Heart left ventricle (tissue), 16 donors: ENCODE measurements at regions not wholly inside any gene's neighbourhood (a gene's known extent, or its start where the extent isn't known, plus 50 kb on each side); places are given as distances from the start of the nearest gene placed in this dataset.

ENCODE experiments used
- ATAC-seq, 4 donors: fragments of 200-7000 bp; cut with Tn5 transposase; one replicate each; pipeline ENCODE4 v1.9.1; 2020 to 2022; ENCODE audit warnings: moderate library complexity in 4 of 4, mild to moderate bottlenecking in 3 of 4, moderate number of reproducible peaks in 1 of 4
- DNase-seq, 5 donors: peaks; one replicate each; pipeline ENCODE4 v3.0.0-alpha.2; 2020
- H3K27ac ChIP-seq, 12 donors: fragments of 200-600 bp; sonication (generic) in 4 of 12; one replicate each; pipeline versions ENCODE4 v1.5.0 to v1.8.0; 2016 to 2022; ENCODE audit warnings: mild to moderate bottlenecking in 2 of 12
- H3K27me3 ChIP-seq, 9 donors: fragments of 200-600 bp; sonication (generic) in 2 of 9; one replicate each; pipeline versions ENCODE4 v1.5.1 to v1.8.0; 2016 to 2022; ENCODE audit warnings: mild to moderate bottlenecking in 3 of 9
- H3K36me3 ChIP-seq, 9 donors: fragments of 200-600 bp; sonication (generic) in 2 of 9; one replicate each; pipeline versions ENCODE4 v1.5.0 to v1.8.0; 2018 to 2022; ENCODE audit warnings: mild to moderate bottlenecking in 2 of 9
- H3K4me1 ChIP-seq, 12 donors: fragments of 200-600 bp; sonication (generic) in 4 of 12; one replicate each; pipeline versions ENCODE4 v1.5.0 to v1.8.0; 2016 to 2022; ENCODE audit warnings: mild to moderate bottlenecking in 3 of 12
- H3K4me3 ChIP-seq, 12 donors: fragments of 200-600 bp; sonication (generic) in 4 of 12; one replicate each; pipeline versions ENCODE4 v1.5.0 to v1.8.0; 2017 to 2022; ENCODE audit warnings: mild to moderate bottlenecking in 9 of 12, moderate library complexity in 4 of 12
- H3K9me3 ChIP-seq, 12 donors: fragments of 200-600 bp; sonication (generic) in 4 of 12; one replicate each; pipeline versions ENCODE4 v1.5.0 to v1.8.0; 2016 to 2022; ENCODE audit warnings: mild to moderate bottlenecking in 1 of 12
- CTCF ChIP-seq, 12 donors: fragments of 200-600 bp; sonication (generic) in 4 of 12; IDR thresholded peaks; one replicate each; pipeline versions ENCODE4 v1.5.0 to v1.8.0; 2018 to 2022; ENCODE audit warnings: antibody characterized with exemption in 12 of 12, mild to moderate bottlenecking in 5 of 12
- POLR2A ChIP-seq, 2 donors: fragments of 450-650 bp; IDR thresholded peaks; one replicate each; pipeline ENCODE4 v1.6.1; 2017; ENCODE audit warnings: antibody characterized with exemption in 2 of 2, mild to moderate bottlenecking in 2 of 2, moderate library complexity in 2 of 2
- WGBS, 4 donors: extraction: QIAGEN DNeasy Blood & Tissue Kit in 2 of 4; methylation state at CpG; one replicate each; pipeline versions ENCODE4 v1.1.5 to v1.1.7; 2013 to 2018; 5-methylcytosine and 5-hydroxymethylcytosine counted together
- intact Hi-C, 10 donors: fragments of 100-400 bp; cut with DNase I; formaldehyde crosslinking; loops; one replicate each; pipeline versions ENCODE4 v1.11.1 to v1.14.2; 2022
- donor health status: ischemic (EF 13 %, LVEDD 7.1; RV severe dilation, severe dysfunction).
- donor health status: healthy with polysubstance abuse.
- donor health status: DM: no; HTN: yes; CAD: no.
- donor health status: DM: no; HTN: no; CAD: no.
- donor health status: ischemic (EF 25% LVEDD 6.9; RV normal size, moderate dysfunction).
- donor health status: ischemic (EF 25% LVEDD 5.7; RV mildly dilated, moderate dysfunction).
- donor health status: healthy.
- donor health status: DM: yes; HTN: yes; CAD: no.
- donor health status: ischemic (EF 35%, LVEDD 5.7; RV mildly dilated, moderate dysfunction).
- donor health status: nonischemic (EF 11% LVEDD 7.7; RV severe dilation, severe dysfunction).
- donor health status: DM: yes; HTN: yes; CAD: no.
- donor health status: PGD.
- donor health status: ischemic (EF 29% LVEDD 5.4; RV normal size, mild dysfunction).
- donor health status: nonischemic (EF 23%, LVEDD 6.1; RV moderate dilation, normal function).

GRCh38 chr3:194866236-194866635, 180.6 kb downstream of the FAM43A start:
- peaks cover 3 to 47% (median 33%) of the 10 kb centered on the region in 12 donors for H3K4me1 ChIP-seq
- intact Hi-C loops, result loop anchor here in 7 of 10 donors (5.0 to 10.0 kb wide), 5 partner anchors 66 to 239 kb away; partner anchors contain the start of gene FAM43A (in 5 of the 7)

GRCh38 chr3:194867270-194867983, 181.7 kb downstream of the FAM43A start:
- Histone ChIP-seq H3K4me1 (peaks cover 4 to 58% (median 45%) of the 10 kb centered on the region in 12 donors), H3K27me3 (no peaks in the 10 kb centered on the region), H3K27ac (peak overlapping the region; percentile 10 to 88 (median 60)), H3K4me3 (peak overlapping the region in 3 of 12 donors; percentile 8 to 30 (median 24)), H3K9me3 (peaks cover 0 to 8% (median 0%) of the 10 kb centered on the region in 12 donors), H3K36me3 (no peaks in the 10 kb centered on the region)
- ATAC-seq, result peak; percentile 21 to 74 (median 38)
- WGBS, 4 donors, result 23 to 39% (median 35%) methylated on average over 13 of the region's 13 CpGs
- intact Hi-C loops, result loop anchor here in 7 of 10 donors (5.0 to 10.0 kb wide), 5 partner anchors 65 to 237 kb away; partner anchors contain the start of gene FAM43A (in 5 of the 7)
- TF ChIP-seq CTCF (IDR thresholded peaks at IDR 0.05) (no peak), POLR2A (IDR thresholded peaks at IDR 0.05) (no peak)
- peak in 4 of 5 donors; percentile 48 to 69 (median 62) for DNase-seq

More at GRCh38 chr3:194866236-194866635, 180.6 kb downstream of the FAM43A start:
- no peak for DNase-seq
- no peak for TF ChIP-seq POLR2A (IDR thresholded peaks at IDR 0.05)
- no peak for TF ChIP-seq CTCF (IDR thresholded peaks at IDR 0.05)
- Histone ChIP-seq H3K36me3 (no peaks in the 10 kb centered on the region), H3K9me3 (peaks cover 0 to 8% (median 0%) of the 10 kb centered on the region in 12 donors), H3K27me3 (no peaks in the 10 kb centered on the region), H3K27ac (peak overlapping the region in 3 of 12 donors; percentile 5 to 41 (median 17)), H3K4me3 (no peak overlapping the region)
- no peak for ATAC-seq
- WGBS, 4 donors, result 63 to 74% (median 69%) methylated on average over 4 of the region's 4 CpGs

GRCh38 chr3:194868831-194869230, 183.1 kb downstream of the FAM43A start:
- DNase-seq, result no peak
- WGBS, 4 donors, result 90 to 95% (median 92%) methylated on average over 11 of the region's 11 CpGs
- intact Hi-C loops, result loop anchor here in 7 of 10 donors (5.0 to 10.0 kb wide), 5 partner anchors 63 to 236 kb away; partner anchors contain the start of gene FAM43A (in 5 of the 7)
- H3K4me1 ChIP-seq, result peaks cover 5 to 65% (median 48%) of the 10 kb centered on the region in 12 donors
- no peak overlapping the region for H3K4me3 ChIP-seq
- H3K27ac ChIP-seq, result peak overlapping the region in 2 of 12 donors; percentile 48 to 64
- no peaks in the 10 kb centered on the region for H3K36me3 ChIP-seq
- no peak for TF ChIP-seq POLR2A (IDR thresholded peaks at IDR 0.05)
- no peak for TF ChIP-seq CTCF (IDR thresholded peaks at IDR 0.05)
- peaks cover 0 to 8% (median 0%) of the 10 kb centered on the region in 12 donors for H3K9me3 ChIP-seq
- ATAC-seq, result no peak
- H3K27me3 ChIP-seq, result no peaks in the 10 kb centered on the region
